ENCODE measurements at regions not wholly inside any gene's neighbourhood (a gene's known extent, or its start where the extent isn't known, plus 50 kb on each side); places are given as distances from the start of the nearest gene placed in this dataset.
A peak's percentile ranks its signal among the peaks of the same experiment; 100 is the strongest.

DNA sequence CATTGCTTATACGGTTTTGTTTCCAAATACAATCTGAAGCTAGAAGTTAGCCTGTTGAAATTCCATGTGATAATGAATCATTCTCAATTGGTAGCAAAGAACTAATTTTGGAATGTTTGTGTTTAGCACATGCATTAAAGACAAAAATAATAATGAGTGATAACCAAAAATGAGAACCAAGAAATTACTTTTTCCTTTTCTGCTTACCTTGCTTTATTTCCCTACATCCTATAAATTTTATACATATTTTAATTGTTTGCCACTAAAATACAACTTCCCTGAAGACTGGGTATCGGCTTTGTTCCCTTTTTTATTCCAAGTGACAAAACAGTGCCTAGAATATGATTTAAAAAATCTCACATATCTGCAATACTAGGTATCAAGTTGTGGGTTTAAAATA lies 203.8 kb upstream of the TACR3 start:
- TF ChIP-seq ZFX (IDR thresholded peaks at IDR 0.05; ENCODE audit: borderline replicate concordance): no peak
- TF ChIP-seq, protein P1, sequence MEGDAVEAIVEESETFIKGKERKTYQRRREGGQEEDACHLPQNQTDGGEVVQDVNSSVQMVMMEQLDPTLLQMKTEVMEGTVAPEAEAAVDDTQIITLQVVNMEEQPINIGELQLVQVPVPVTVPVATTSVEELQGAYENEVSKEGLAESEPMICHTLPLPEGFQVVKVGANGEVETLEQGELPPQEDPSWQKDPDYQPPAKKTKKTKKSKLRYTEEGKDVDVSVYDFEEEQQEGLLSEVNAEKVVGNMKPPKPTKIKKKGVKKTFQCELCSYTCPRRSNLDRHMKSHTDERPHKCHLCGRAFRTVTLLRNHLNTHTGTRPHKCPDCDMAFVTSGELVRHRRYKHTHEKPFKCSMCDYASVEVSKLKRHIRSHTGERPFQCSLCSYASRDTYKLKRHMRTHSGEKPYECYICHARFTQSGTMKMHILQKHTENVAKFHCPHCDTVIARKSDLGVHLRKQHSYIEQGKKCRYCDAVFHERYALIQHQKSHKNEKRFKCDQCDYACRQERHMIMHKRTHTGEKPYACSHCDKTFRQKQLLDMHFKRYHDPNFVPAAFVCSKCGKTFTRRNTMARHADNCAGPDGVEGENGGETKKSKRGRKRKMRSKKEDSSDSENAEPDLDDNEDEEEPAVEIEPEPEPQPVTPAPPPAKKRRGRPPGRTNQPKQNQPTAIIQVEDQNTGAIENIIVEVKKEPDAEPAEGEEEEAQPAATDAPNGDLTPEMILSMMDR (IDR thresholded peaks at IDR 0.05): no peak
- H3K27ac ChIP-seq: no peak overlapping the region

DNA sequence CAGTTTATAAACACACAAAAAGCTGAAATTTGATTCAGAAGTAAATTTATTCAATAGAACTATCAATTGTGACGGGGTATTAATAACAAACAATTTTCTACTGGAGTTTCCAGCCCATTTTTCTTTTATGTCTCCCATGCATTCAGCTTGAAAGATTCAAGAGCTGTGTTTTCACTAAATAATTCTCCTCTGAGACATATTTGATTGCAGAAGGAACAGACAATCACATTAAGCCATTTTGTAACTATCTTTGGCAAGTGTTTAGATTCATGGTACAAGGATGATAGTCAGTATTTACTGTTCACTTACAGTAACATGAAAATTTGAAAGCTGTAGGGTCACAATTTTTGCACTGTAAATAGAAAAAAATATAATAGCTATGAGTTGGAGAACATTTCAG lies 198.4 kb upstream of the TACR3 start:
- no peak for TF ChIP-seq ZFX (IDR thresholded peaks at IDR 0.05; ENCODE audit: borderline replicate concordance)
- TF ChIP-seq, protein P1 (IDR thresholded peaks at IDR 0.05): no peak
- no peak overlapping the region for H3K27ac ChIP-seq

DNA sequence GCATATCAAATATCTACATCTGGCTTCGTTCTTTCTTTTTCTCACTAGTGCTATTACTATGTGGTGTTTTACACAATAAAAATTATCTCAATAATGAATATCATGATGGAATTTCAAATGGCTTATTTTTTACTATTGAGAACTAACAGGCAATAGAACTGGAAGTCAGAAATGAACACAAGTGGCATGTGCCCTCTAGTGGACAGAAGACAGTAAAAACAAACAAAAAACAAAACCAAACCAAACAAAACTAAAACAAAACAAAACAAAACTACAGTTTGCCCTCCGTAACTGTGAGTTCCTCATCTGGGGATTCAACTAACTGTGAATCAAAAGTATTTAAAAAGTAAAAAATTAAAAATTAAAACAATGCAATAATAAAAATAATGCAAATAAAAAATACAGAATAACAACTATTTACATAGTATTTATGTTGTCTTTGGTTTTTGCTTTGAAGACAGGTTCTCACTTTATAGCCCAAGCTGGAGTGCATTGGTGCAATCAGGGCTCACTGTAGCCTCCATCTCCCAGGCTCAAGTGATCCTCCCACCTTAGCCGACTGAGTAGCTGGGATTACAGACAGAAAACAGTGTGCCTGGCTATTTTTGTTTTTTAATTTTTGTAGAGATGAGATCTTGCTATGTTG lies 195.6 kb upstream of the TACR3 start:
- TF ChIP-seq, protein P1 (IDR thresholded peaks at IDR 0.05): peak; percentile 91
- no peak for TF ChIP-seq ZFX (IDR thresholded peaks at IDR 0.05; ENCODE audit: borderline replicate concordance)
- H3K27ac ChIP-seq: no peak overlapping the region

DNA sequence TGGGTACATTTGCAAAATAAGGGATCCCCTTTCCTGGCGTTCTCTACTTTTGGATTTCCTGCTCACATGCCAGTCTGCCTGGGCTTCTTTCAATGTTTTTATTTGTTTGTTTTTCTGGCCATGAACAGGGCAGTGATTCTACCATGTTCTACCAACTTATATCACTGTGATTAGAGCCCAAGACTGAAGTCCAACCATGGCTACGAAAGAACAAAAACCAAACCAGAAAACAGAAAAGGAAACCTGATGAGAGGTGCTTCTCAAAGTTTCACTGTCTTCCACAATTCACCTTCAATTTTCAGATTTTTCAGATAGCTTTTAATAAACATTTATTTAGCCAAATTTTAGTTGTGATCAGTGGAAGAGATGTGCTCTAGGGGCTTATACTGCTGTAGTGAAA lies 187.6 kb upstream of the TACR3 start:
- TF ChIP-seq, protein P1 (IDR thresholded peaks at IDR 0.05): no peak
- TF ChIP-seq ZFX (IDR thresholded peaks at IDR 0.05; ENCODE audit: borderline replicate concordance): no peak
- no peak overlapping the region for H3K27ac ChIP-seq

DNA sequence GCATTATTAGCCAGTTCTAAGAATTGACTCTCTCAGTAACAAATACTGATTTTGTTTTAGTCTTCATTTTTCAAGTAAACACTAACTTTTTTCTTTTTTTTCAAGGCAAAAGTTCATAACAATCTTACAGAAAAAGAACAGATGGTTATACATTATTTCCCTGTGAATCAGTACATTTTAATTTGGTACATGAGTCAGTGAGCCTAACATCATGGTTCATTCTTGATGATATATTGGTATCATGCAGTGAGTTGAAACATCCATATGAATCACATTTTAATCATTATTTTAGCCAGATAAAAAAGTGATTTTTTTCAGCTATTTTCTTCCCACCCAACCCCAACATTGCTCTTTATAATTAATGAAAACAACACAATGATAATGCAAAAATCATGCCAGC lies 184.3 kb upstream of the TACR3 start:
- TF ChIP-seq, protein P1 (IDR thresholded peaks at IDR 0.05): no peak
- no peak for TF ChIP-seq ZFX (IDR thresholded peaks at IDR 0.05; ENCODE audit: borderline replicate concordance)
- H3K27ac ChIP-seq: no peak overlapping the region

DNA sequence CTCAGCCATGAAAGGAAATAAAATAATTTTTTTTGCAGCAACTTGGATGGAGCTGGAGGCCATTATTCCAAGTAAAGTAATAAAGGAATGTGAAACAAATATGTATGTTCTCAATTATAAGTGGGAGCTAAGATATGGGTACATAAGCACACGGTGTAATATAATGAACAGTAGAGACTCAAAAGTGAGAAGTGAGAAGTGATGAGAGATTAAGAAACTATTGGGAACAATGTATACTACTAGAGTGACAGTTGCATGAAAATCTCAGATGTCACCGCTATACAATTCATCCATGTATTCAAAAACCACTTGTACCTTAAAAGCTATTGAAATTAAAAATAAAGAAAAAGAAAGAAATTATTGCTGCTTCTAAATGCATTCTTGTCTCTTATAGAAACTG lies 182.9 kb upstream of the TACR3 start:
- TF ChIP-seq, protein P1 (IDR thresholded peaks at IDR 0.05): no peak
- TF ChIP-seq ZFX (IDR thresholded peaks at IDR 0.05; ENCODE audit: borderline replicate concordance): no peak
- no peak overlapping the region for H3K27ac ChIP-seq

DNA sequence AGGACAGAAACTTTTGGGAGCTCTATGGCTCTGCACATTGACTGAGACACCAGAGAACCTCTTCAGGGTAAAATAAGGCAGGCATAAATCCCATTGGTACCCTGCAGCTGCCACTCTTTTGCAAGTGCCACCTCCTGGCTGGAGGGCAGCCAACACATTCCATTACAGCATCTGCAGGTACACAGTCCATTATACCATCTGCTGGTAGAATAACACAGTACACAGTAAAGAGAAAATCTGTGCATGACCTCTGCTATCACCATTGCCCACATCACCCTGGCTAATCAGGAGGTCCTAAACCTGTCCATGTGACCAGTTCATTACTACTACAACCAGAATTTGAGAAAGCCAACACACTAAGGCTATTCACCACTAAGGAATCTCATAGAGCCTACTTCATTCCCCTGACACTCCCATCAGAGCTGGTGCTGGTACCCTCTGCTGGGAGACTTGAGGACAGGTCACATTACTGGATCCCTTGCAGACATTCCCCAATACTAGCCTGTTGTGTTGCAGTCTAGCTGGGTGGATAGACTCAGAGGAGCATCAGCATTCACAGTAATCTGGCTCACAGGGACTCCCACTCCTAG lies 176.2 kb upstream of the TACR3 start:
- TF ChIP-seq ZFX (IDR thresholded peaks at IDR 0.05; ENCODE audit: borderline replicate concordance): no peak
- TF ChIP-seq, protein P1 (IDR thresholded peaks at IDR 0.05): peak; percentile 20
- no peak overlapping the region for H3K27ac ChIP-seq
